Right ventricle myocardium superior (tissue), 1 donor: ENCODE measurements at regions not wholly inside any gene's neighbourhood (a gene's known extent, or its start where the extent isn't known, plus 50 kb on each side); places are given as distances from the start of the nearest gene placed in this dataset.
A peak's percentile ranks its signal among the peaks of the same experiment; 100 is the strongest.

Experiments
- ATAC-seq: fragments of 200-7000 bp; cut with Tn5 transposase; one replicate; pipeline ENCODE4 v1.9.1; 2020; ENCODE audit warnings: mild to moderate bottlenecking; ENCODE audit not compliant: poor library complexity
- DNase-seq: peaks from one replicate; pipeline ENCODE4 v3.0.0-alpha.2; 2020
- intact Hi-C: fragments of 100-400 bp; cut with DNase I; formaldehyde crosslinking; loops from one replicate; pipeline ENCODE4 v1.11.2; 2022
- donor health status: DM: no; HTN: yes; CAD: no; lungs with severe emphysema.

GRCh38 chr5:159697530-159697929 is 218.8 kb upstream of the ADRA1B start:
- DNase-seq, result no peak
- intact Hi-C loops, result no loop called here
- no peak for ATAC-seq

GRCh38 chr5:159698322-159698721 is 218.0 kb upstream of the ADRA1B start:
- no peak for ATAC-seq
- DNase-seq, result no peak
- intact Hi-C loops, result no loop called here

- intact Hi-C loops, result no loop called here
- DNase-seq (no peak), ATAC-seq (no peak)
These were observed 216.3 kb upstream of the ADRA1B start for GRCh38 chr5:159700016-159700415.

- ATAC-seq, result no peak
- intact Hi-C loops, result no loop called here
- DNase-seq, result no peak
These were observed 214.0 kb upstream of the ADRA1B start for GRCh38 chr5:159702301-159702700.

- DNase-seq (no peak), ATAC-seq (no peak)
- intact Hi-C loops, result no loop called here
These were observed 213.5 kb upstream of the ADRA1B start for GRCh38 chr5:159702826-159703225.

- DNase-seq (no peak), ATAC-seq (no peak)
- intact Hi-C loops, result no loop called here
These were observed 212.1 kb upstream of the ADRA1B start for GRCh38 chr5:159704160-159704559.

GRCh38 chr5:159705948-159706347 is 210.3 kb upstream of the ADRA1B start:
- intact Hi-C loops, result no loop called here

GRCh38 chr5:159708090-159708489 is 208.2 kb upstream of the ADRA1B start:
- ATAC-seq, result no peak
- DNase-seq, result no peak
- intact Hi-C loops, result no loop called here

More at GRCh38 chr5:159705948-159706347, 210.3 kb upstream of the ADRA1B start:
- ATAC-seq, result no peak
- no peak for DNase-seq

GRCh38 chr5:159712672-159713071 is 203.6 kb upstream of the ADRA1B start:
- intact Hi-C loops, result no loop called here
- ATAC-seq, result no peak
- no peak for DNase-seq

- DNase-seq (no peak), ATAC-seq (no peak)
- intact Hi-C loops, result no loop called here
These were observed 203.0 kb upstream of the ADRA1B start for GRCh38 chr5:159713254-159713653.

- intact Hi-C loops, result no loop called here
- no peak for ATAC-seq
- no peak for DNase-seq
These were observed 202.5 kb upstream of the ADRA1B start for GRCh38 chr5:159713773-159714172.

GRCh38 chr5:159725475-159725874 is 190.8 kb upstream of the ADRA1B start:
- intact Hi-C loops, result no loop called here
- no peak for DNase-seq
- no peak for ATAC-seq

GRCh38 chr5:159727167-159727566 is 189.1 kb upstream of the ADRA1B start:
- intact Hi-C loops, result no loop called here
- ATAC-seq (no peak), DNase-seq (no peak)

- DNase-seq (no peak), ATAC-seq (no peak)
- intact Hi-C loops, result no loop called here
These were observed 186.0 kb upstream of the ADRA1B start for GRCh38 chr5:159730285-159730684.

- intact Hi-C loops, result no loop called here
- no peak for DNase-seq
- ATAC-seq, result no peak
These were observed 184.1 kb upstream of the ADRA1B start for GRCh38 chr5:159732220-159732619.

GRCh38 chr5:159734366-159734765 is 181.9 kb upstream of the ADRA1B start:
- intact Hi-C loops, result no loop called here
- ATAC-seq, result no peak
- DNase-seq, result no peak

GRCh38 chr5:159735036-159735435 is 181.2 kb upstream of the ADRA1B start:
- intact Hi-C loops, result no loop called here
- no peak for DNase-seq
- no peak for ATAC-seq

- intact Hi-C loops, result no loop called here
- DNase-seq (no peak), ATAC-seq (no peak)
These were observed 180.3 kb upstream of the ADRA1B start for GRCh38 chr5:159735749-159736660.

GRCh38 chr5:159736844-159737243 is 179.4 kb upstream of the ADRA1B start:
- intact Hi-C loops, result no loop called here
- DNase-seq (no peak), ATAC-seq (peak; percentile 48)

GRCh38 chr5:159737263-159737662 is 179.0 kb upstream of the ADRA1B start:
- intact Hi-C loops, result no loop called here
- no peak for DNase-seq
- peak; percentile 71 for ATAC-seq
